GM21825 (cell line): ENCODE measurements at regions not wholly inside any gene's neighbourhood (a gene's known extent, or its start where the extent isn't known, plus 50 kb on each side); places are given as distances from the start of the nearest gene placed in this dataset.
A peak's percentile ranks its signal among the peaks of the same experiment; 100 is the strongest.
"Not testable (repeated sequence)": the region's sequence is repeated elsewhere in the genome, so short reads cannot be mapped to it uniquely, and the experiment has no call there.

ENCODE experiments used
- ATAC-seq: cut with Tn5 transposase; IDR thresholded peaks from one replicate; pipeline ENCODE4 v1.9.1; 2021; ENCODE audit warnings: mild to moderate bottlenecking, moderate library complexity; ENCODE audit not compliant: unreplicated experiment

GRCh38 chr1:233788687-233789086, 115.8 kb upstream of the SLC35F3 start:
- no peak for ATAC-seq

- ATAC-seq, result no peak
These were observed 114.4 kb upstream of the SLC35F3 start for GRCh38 chr1:233790121-233790520.

DNA sequence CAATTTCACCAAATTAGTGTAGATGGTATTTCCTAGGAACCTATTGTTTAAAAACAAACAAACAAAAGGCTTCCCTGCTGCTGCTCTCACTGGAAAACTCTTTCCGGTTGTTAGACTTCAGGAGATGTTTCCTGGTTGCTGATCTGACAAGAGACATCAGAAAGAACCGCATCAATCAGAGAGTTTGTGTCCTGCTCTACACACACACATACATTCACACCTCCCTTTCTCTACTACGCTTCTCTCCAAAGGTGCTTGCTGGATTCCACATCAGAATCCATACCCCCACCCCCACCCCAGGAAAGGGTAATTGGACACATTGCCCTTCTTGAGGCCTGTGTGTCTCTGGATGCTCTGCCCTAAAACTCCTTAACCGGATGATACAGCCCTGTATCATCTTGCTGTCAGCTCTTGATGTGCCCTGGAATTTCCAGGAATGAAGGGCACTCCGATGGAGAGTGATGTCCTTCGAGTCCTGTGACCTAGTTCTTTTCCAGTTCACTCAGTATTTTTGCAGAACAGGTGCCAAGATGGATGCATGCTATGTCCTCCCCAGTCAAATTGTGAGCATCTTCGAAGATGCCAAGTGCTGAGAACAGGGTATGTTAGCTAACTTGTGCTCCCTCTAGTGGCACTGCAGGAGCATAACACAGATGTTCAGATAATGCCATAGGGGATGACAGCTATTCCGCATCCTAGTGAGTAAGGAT, 113.7 kb upstream of the SLC35F3 start:
- peak; percentile 79 for ATAC-seq

DNA sequence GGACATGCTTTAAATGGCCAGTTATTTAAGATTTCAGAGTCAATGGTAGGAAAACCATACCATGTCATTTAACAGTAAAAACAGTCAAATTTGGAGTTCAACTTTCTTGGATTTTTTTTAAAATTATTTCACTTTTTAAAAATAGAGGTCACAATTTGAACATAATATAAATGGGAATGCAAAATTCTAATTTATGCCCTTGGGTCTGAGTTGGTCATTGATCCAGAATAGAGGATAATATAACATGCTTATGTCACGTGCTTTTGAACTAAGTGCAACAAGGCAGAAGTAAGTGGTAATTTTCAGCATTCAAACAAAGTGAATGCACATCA, 113.1 kb upstream of the SLC35F3 start:
- no peak for ATAC-seq

- no peak for ATAC-seq
These were observed 112.8 kb upstream of the SLC35F3 start for GRCh38 chr1:233791721-233792120.

DNA sequence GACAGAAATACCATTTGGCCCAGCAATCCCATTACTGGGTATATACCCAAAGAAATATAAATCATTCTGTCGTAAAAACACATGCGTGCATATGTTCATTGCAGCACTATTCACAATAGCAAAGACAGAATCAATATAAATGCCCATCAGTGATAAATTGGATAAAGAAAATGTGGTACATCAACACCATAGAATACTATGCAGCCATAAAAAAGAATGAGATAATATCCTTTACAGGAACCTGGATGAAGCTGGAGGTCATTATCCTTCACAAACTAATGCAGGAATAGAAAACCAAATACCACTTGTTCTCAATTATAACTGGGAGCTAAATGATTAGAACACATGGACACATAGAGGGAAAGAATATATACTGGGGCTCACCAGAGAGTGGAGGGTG, 109.6 kb upstream of the SLC35F3 start:
- no peak for ATAC-seq

DNA sequence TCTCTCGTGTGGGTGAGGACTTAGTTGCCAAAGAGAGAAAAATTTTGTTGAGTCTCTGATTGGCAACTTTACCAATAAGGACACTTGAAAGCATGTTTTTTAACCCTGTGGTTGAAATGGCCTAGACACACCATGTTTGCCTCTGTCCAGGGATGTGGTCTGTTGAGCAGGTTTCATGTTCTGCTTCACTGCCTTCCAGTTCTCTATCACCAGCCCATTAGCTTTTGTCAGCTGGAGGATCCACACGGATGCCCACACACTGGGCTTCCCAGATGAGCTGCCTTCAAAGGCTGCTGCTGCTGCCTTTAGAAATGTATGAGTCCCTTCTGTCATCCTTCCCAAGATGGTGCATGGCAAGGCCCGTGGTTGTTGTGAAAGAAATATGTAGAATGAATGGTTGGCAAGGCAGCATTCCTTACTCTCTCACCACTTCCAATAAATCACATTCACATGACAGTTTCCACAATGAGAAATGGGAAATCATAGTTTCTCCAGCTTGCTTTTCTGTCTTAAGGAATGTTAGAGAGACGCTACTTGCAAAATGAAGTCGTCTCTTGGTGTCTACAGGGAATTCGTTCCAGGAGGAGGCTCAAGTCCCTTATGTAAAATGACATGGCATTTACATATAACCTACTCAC, 108.2 kb upstream of the SLC35F3 start:
- no peak for ATAC-seq

DNA sequence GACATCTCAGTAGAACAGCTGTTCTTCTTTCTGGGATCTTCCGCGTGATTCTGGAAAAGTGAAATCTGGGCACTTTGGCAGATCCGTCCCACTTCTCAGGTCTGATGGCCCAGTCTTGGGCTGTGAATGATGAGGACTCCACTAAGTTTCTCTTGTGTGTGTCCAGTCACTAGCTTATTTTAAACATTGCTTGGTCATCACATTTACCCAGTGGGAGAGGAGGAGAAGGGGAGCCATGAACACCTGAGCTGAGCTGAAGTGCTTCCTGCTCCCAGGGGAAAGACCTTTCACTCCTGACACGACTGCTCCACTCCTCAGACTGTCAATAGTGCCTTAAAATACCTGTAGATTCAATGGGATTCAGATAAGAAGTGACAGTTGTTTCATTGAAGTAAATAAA, 101.9 kb upstream of the SLC35F3 start:
- no peak for ATAC-seq

DNA sequence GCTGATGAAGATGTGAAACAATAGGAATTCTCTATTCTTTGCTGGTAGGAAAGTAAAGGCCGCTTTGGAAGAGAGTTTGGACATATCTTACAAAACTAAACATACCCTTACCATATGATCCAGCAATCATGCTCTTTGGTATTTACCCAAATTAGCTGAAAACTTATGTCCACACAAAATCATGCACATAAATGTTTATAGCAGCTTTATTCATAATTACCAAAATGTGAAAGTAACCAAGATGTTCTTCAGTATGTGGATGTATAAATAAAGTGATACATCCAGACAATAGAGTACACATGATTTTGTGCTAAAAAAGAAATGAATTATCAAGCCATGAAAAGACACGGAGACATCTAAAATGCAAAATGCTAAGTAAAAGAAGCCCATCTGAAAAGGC, 98.7 kb upstream of the SLC35F3 start:
- ATAC-seq, result no peak

GRCh38 chr1:233815357-233815756, 89.1 kb upstream of the SLC35F3 start:
- ATAC-seq, result no peak

DNA sequence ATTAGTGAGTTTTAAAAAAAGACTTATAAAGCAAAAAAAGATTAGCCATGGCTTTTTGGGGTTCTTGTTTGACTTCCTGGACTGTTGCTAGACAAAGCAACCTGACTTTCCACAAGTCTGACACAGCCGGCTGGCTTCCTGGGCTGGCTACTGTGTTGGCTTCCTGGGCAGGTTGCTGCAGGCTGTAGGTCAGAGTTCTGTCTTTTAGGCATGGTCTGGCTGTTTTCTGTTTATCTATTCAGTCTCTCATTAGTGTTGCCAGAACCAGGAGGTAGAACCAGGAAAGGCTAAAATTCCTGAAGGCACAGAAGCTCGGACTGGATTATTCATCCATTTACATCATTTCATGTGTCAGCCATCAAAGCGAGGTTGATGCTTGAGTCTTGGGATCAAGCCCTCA, 88.6 kb upstream of the SLC35F3 start:
- no peak for ATAC-seq

GRCh38 chr1:233816348-233816747, 88.1 kb upstream of the SLC35F3 start:
- ATAC-seq, result no peak

GRCh38 chr1:233819042-233819441, 85.4 kb upstream of the SLC35F3 start:
- no peak for ATAC-seq

DNA sequence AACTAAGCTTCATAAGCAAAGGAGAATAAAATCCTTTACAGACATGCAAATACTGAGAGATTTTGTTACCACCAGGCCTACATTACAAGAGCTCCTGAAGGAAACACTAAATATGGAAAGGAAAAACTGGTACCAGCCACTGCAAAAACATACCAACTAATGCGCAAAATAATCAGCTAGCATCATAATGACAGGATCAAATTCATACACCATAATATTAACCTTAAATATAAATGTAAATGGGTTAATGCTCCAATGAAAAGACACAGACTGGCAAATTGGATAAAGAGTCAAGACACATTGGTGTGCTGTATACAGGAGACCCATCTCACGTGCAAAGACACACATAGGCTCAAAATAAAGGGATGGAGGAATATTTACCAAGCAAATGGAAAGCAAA, 80.3 kb upstream of the SLC35F3 start:
- not testable (repeated sequence) for ATAC-seq

DNA sequence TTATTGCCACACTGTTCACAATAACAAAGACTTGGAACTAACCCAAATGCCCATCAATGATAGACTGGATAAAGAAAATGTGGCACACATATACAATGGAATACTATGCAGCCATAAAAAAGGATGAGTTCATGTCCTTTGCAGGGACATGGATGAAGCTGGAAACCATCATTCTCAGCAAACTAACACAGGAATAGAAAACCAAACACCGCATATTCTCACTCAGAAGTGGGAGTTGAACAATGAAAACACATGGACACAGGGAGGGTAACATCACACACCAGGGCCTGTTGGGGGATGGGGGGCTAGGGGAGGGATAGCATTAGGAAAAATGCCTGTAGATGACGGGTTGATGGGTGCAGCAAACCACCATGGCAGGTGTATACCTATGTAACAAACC, 76.5 kb upstream of the SLC35F3 start:
- not testable (repeated sequence) for ATAC-seq

- no peak for ATAC-seq
These were observed 76.0 kb upstream of the SLC35F3 start for GRCh38 chr1:233828480-233828879.

- ATAC-seq, result no peak
These were observed 69.9 kb upstream of the SLC35F3 start for GRCh38 chr1:233834609-233835008.

DNA sequence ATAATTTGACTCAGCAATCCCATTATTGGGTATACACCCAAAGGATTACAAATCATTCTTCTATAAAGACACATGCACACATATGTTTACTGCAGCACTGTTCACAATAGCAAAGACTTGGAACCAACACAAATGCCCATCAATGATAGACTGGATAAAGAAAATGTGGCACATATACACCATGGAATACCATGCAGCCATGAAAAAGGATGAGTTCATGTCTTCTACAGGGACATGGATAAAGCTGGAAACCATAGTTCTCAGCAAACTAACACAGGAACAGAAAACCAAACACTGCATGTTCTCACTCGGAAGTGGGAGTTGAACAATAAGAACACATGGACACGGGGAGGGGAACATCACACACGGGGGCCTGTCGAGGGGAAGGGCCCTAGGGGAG, 66.3 kb upstream of the SLC35F3 start:
- ATAC-seq, result not testable (repeated sequence)

GRCh38 chr1:233843525-233844204, 60.8 kb upstream of the SLC35F3 start:
- ATAC-seq, result no peak

GRCh38 chr1:233844275-233844674, 60.2 kb upstream of the SLC35F3 start:
- ATAC-seq, result no peak

DNA sequence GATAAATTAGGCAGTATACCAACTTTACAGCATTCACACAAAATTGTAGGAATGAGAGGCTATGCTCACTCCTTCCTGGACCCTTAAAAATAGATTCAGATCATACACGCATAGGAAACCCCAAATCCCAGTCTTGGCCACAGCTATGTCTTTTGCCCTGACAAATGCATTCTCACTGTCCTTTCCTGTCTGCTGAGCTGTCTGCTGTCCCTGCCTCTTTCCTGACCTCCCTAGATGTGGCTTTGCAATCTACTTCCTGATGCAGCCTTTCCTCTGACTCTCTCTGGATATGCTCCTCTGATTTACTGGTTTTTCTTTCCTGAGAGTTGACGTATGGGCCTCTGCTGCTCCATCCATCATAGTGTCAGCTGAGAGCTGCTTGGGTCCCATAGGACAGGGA, 59.8 kb upstream of the SLC35F3 start:
- no peak for ATAC-seq
